ENCODE measurements at regions not wholly inside any gene's neighbourhood (a gene's known extent, or its start where the extent isn't known, plus 50 kb on each side); places are given as distances from the start of the nearest gene placed in this dataset.

DNA sequence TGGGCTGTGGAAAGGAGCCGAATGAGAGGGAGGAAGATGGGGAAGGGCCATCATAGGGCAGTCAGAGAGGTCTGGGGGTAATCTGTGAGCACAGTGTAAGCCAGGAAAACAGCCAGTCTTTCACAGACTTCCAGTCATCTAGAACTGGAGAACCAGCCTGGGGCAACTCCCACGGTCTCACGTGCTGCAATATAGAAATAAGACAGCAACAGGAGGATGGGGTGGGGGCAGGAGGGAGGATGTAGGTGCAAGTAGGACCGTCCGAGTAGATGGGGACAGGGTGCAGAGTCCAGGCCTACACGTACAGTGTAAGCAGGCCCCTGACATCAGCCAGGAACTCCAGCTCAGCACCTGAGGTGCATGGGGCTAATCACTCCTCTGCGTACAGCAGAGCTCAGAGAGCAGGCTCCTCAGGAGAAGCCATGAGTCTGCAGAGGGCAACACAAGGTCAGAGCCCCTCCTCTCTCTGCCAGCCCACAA lies 58.2 kb upstream of the TNFAIP3 start:
- TF ChIP-seq, protein P1, sequence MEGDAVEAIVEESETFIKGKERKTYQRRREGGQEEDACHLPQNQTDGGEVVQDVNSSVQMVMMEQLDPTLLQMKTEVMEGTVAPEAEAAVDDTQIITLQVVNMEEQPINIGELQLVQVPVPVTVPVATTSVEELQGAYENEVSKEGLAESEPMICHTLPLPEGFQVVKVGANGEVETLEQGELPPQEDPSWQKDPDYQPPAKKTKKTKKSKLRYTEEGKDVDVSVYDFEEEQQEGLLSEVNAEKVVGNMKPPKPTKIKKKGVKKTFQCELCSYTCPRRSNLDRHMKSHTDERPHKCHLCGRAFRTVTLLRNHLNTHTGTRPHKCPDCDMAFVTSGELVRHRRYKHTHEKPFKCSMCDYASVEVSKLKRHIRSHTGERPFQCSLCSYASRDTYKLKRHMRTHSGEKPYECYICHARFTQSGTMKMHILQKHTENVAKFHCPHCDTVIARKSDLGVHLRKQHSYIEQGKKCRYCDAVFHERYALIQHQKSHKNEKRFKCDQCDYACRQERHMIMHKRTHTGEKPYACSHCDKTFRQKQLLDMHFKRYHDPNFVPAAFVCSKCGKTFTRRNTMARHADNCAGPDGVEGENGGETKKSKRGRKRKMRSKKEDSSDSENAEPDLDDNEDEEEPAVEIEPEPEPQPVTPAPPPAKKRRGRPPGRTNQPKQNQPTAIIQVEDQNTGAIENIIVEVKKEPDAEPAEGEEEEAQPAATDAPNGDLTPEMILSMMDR (IDR thresholded peaks at IDR 0.05; ENCODE audit: insufficient read depth, low read length), result no peak
- TF ChIP-seq GABPA (IDR thresholded peaks at IDR 0.05; ENCODE audit: low read depth), result no peak

Data from HL-60 (cell line).